Hematopoietic multipotent progenitor cell treated with erythropoietin and hydrocortisone succinate and interleukin-3 and kit ligand, for 17 days (in vitro differentiated cells): ENCODE measurements at regions not wholly inside any gene's neighbourhood (a gene's known extent, or its start where the extent isn't known, plus 50 kb on each side); places are given as distances from the start of the nearest gene placed in this dataset.
"Not testable (repeated sequence)": the region's sequence is repeated elsewhere in the genome, so short reads cannot be mapped to it uniquely, and the experiment has no call there.

ENCODE experiments used
- DNase-seq: peaks from one replicate; pipeline ENCODE4 v3.0.0-alpha.2; 2015; ENCODE audit warnings: low spot score

DNA sequence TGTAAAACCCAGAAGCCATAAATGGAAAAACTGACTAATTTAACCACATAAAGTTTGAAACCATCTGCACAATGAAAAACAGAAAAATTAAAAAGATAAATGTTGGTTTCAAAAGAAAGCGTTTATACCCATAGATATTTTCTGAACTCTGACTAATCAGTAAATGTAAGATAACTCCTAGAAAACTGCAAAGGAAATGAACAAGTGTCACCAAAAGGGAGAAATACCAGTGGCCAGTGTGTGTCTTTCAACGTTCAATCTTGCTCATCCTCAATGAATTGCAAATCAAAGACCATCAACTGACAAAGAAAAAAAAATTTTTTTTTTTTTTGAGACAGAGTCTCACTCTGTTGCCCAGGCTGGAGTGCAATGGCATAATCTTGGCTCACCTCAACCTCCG is 180.1 kb downstream of the SYK start:
- DNase-seq = no peak

DNA sequence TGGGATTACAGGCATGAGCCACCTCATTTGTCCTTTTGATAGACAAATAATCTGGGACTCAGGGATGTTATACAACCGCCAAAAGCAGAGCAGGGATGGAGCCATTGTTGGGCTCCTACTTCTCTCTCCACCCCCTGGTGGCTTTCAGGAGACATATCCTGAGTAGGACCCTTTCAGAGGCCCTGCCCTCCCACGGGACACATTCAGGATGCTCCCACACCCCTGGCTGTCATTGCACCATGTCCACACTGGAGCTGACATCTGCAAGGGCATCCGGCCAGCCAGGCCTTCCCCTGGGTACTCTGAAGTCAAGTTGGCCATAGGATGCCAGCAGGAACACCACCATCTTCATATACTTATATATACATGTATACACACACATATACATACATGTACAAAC is 181.8 kb downstream of the SYK start:
- no peak for DNase-seq

DNA sequence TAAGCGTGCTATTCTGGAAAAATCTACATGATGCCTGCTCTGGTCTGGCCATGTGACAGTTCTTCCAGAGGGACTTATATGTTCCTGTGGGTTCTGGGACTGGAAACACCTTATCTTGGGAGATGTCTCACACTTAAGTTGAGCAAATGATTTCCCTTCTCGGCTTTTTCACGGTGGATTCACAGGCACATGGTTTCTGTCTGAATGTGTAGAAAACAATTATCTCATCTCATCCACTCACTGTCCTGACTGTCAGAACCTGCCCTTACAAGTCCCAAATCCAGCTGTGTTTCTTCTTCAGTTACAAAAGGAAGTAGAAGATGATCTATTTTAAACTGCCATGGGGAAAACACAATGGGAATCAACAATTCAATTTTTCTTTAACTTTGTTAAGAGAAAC is 184.0 kb downstream of the SYK start:
- DNase-seq = no peak

DNA sequence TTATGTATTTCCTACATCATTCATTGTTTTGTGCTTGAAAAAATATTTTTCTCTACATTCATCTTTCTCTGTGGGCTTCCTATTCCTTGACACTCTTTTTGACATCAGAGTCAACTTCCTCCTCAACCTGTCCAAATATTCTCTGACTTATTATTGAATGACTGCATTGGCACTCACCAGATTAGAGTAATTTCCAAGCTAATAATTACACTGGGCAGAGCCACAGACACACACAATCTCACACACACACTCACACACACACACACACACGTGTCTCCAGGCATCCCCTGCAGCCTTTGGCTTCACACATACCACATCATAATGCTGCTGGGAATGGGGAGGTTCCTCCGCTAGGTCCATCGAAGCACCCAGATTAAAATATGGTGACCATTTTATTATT is 184.5 kb downstream of the SYK start:
- DNase-seq = no peak

DNA sequence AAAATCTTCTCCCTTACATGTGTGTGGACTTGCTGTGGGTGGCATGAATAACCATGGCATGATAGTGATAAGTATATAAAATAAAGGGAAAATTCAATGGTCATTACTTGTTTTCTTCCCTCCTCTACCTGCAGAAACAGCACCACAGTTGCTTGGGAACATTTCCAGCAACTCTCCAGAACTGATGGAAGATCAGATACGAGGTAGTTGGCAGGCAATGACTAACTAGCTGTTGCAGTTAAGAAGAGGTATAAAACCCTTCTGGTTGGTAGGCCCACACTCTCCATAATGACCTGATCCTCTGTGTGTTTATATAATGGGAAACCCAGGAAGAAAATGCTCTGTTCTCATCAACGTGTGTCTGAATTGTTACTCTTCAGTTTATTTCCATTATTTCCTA is 185.9 kb downstream of the SYK start:
- no peak for DNase-seq

DNA sequence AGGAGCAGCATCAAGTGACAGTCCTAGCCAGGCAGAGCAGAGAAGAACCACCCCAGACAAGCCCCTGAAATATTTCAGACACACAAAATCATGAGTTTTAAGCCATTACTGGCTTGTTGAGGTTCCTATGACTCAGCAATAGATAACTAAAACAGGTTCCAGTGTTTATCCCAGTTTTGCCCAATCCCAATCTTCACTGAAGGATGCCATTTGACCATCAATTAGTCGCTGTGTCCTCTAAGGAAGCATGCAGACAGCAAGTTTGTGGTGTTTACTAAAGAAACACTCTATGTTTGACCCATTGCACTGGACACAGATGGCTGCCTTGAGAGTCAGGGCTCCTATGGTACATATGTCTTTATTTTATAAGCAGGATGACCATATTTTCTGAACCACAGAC is 186.7 kb downstream of the SYK start:
- DNase-seq = no peak

DNA sequence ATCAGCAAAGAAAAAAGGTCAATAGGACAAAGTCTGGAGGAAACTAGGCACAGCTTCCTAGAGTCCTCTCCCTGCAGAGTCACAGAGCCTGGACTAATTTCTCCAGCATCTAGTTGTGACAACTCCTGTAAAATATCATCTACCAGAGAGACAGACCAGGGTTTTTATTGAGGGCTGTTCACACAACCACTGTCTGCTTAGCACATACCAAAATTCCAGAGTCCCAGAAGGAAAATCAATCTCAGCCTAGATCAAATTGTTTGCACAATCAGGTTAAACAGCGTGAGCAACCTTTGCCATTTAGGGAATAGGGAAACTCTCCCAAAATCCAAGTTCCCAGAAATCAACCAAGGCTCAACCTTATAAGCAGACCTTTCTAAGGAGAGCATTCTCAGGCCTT is 190.3 kb downstream of the SYK start:
- no peak for DNase-seq

DNA sequence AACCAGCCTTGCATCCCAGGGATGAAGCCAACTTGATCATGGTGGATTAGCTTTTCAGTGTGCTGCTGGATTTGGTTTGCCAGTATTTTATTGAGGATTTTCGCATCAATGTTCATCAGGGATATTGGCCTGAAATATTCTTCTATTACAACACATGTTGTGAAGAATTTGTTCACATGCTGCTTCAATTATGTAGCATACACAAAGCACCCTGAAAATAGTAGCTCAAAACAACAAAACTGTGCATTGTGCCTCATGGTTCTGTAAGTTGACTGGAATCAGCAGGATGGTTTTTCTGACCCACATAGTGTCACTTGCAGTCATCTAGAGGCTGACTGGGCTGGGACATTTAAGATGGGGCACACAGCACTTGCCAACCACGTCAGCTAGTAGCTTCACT is 193.9 kb downstream of the SYK start:
- DNase-seq = no peak

DNA sequence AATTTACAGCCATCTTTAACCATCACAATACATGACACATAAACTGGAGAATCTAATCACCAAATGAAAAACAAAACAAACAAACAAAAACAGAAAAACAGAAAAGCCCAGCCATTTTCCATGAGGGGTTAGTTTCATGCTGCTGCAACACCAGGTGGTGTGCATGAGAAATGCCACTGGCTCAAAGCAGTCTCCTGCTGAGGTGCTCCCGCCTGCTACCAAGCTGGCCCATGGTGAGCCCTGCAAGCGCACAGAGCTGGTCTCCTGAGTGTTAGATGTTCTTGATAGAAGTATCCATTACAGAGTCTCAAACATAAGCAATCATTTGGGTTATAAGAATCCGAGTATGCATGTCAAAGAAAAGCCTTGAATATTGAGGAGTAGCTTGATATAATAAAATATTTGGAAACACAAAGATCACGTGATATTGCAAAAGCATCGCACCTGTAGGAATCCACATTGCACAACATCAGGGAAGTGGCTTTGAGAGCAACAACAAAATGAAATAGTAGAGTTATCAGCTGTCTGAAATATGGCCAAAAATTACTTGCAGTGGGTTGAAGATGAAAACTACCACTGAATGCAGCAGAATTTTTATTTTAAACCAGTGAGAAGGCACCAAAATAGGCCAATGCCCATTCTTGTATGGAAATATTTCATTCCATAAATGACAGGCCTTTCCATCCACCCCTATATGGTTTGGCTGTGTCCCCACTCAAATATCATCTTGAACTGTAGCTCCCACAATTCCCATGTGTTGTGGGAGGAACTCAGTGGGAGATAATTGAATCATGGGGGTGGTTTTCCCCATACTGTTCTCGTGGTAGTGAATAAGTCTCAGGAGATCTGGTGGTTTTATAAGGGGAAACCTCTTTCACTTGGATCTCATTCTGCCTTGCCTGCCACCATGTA is 194.8 kb downstream of the SYK start:
- DNase-seq = no peak

DNA sequence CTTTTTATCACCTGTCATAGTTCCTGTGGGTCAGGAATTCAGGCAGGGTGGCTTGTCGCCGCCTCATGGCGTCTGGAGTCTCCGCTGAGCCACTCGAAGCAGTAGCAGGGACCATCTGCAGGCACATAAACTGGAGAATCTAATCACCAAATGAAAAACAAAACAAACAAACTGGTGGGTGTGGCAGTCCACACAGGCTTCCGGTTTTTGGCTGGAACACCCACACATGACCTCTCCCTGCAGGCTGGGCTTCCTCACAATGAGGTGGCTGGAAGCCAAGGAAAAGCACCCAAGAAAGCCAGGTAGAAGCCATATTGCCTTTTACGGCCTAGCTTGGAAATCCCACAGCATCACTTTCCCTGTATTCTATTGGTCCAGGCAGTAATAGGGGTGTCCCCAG is 197.0 kb downstream of the SYK start:
- no peak for DNase-seq

DNA sequence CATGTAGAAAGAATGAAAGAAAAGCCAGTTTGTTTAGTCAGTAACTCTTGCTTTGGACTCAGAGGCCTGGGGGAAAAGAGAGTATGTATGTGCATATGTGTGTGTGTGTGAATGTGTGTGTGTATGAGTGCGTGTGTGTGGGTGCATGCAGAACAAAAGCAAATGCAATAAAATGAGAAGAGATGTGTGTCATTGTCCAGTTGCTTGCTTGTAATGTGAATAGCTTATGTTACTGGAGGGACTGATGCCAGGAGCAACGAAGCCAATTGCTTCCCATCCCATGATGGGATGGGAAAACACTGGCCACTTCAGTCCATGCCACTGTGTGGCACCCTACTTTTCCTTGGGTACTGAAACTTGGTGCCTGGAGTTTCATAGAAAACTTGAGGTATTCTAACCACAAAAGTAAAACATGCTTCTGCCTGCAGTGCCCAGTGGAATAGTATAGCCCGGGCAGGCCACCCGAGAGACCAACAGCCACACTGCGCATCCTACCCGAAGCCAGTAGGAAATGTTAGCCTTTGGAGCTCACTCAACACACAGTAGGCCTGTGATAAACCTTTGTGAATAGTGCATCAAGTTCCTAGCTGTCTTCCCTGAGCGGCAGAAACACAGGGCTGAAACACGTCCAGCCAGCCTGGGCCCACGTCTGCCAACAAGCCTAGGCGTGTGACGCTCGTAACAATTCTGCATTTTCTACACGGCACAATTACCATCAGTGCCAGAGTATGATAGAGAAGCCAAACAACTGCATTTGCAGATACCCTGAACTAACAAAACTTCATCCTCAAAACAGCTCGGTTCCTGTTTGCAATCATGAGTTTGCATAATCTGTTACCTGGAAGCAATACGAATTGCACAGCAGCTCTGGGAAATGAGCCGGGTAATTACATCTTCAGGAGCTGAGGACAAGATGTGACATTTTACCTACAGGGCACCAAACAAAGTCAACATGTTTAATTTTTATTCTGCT is 198.1 kb downstream of the SYK start:
- no peak for DNase-seq

DNA sequence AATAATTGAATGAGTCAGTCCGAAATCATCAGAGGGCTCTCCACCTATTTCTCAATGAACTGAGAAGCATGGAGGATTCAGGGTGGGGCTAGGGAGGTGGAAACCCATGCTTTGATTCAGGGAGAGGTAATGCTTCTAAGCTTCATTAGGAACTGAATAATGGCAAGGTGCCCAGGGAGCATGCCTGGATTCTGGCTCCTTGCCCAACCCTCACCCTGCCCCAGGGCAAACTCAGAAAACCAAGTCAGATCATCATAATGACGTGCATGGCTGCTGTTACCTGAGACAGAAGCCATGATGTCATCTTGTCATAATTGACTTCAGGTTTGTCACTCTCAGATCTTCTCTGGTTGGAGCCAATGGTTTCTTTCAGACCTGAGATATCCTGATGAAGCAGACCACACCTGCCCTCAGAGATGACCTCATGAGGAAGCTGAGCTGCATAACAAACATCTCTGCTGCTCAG is 199.6 kb downstream of the SYK start:
- no peak for DNase-seq

DNA sequence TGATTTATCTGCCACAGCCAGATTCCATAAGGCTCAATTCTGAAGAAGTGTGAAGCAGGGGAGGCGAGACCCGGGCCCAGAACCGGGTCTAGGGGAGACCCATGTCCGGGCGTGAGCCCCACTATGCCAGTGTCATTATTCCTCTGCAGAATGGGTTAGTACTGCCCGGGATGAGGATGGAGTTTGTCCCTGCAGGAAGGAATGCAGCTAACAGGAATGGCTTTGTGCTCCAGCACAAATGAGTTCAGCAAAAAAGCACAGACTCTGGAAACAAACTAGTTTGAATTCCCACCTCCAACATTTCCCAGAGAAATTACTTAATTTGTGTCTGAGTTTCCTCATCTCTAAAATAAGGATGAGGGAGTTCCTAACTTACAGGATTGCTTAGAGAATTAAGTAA is 202.9 kb downstream of the SYK start:
- no peak for DNase-seq

DNA sequence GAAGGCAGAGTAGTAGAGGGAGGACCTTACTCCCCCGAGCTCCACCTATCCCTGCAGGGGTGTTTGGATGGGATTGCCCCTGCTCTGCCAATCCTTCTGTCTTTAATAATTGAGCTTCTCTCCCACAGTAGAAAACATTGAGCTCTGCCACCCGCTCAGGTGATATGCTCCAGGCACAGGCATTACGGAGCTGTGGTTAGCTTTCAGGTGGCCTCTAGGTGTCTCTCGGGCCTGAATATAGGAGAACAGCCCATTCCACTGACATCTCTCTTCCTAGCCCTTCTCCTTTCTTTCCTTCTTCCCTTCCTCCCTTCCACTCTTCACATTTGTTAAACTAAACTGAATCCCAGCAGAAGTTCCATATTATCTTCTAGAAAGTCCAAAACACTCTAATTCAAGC is 203.4 kb downstream of the SYK start:
- no peak for DNase-seq

DNA sequence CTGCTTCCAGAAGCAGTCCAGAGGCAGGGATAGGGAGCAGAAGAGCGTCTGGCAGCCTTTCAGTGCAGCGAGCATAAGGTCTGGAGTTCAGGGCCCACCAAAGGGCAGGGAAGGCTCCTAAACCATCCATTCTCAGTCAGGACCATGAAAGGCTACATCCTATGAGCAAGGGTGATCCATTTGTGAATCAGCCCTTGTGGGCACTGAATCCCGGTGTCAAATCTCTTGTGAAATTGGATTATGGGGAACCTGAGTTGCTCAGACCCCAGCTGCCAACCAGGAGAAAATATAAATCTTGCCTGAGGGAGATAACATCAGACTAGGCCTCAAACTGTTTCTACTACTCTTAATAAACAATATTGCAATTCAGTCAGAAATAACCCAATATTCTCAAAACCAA is 204.4 kb downstream of the SYK start:
- DNase-seq = no peak

DNA sequence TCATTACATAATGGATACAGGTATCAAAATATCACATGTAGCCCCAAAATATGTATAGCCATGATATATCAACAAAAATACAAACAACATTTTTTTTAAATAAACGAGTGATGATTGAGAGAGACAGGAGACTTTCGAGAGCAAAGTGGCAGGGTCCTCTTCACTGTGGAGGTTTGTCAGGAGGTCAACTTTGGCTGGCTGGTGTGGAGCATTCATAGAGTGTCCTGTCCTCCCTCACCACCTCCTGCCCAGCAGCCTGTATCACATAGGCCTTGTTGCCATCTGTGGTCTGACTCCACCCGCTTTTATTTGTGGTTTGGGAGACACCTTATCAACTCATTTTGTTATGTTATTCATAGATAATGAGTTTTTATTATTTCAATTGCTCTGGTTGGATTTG is 206.9 kb downstream of the SYK start:
- DNase-seq = no peak

DNA sequence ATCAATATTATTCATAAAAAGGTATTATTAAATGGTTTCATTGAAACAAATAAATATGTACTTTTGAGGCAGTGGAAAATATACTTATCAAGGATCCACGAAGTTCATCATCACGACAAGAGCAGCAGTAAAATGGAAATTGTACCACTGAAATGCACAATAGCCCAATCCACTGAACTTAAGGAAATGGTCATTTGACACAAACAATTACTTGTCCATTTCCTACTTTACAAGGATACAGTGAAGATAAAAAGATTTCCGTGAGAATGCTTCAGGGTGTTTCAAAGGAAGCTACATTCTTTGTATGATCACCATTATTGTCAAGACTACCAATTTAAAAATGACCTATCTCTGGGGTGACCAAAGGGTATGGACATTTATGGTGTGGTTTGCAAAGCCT is 210.3 kb downstream of the SYK start:
- no peak for DNase-seq

DNA sequence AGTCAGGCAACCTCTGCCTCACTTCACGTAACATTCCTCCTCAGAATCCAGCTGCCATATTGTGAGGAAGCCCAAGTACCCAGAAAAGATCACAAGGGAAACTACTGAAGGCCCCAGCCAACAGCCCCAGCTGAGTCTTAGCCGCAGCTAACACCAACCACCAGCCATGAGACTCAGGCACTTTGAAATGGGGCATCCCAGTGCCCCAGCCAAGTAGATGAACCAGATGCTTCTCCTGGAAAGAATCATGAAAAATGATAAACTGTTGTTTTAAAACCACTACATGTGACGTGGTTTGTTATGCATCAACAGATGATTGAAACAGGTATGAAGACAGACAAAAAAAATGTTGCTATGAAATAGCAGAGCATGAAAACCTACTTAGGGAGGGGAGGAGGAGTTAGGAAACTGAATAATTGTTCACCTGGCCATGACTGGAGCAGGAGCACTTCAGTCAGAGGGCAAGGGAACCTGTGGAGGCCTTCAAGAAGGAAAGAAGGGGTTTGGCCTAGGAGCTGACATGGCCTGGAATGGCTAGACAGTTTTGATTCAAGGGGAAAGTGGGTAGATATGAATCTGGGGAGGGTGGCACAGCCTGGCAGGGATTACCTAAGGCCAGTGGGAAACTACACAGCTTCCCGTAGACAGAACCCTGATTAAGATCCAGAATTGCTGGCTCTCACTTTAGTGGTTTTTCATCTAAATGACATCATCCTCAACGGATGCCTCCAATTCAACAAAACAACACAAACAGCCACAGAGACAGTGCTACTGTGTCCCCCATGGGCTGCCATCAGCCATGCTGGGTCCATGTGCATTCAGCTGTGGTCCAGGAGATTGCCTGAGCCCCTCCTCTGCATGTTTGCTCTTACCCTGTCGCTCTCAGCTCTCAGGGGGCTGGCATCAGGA is 211.6 kb downstream of the SYK start:
- no peak for DNase-seq

DNA sequence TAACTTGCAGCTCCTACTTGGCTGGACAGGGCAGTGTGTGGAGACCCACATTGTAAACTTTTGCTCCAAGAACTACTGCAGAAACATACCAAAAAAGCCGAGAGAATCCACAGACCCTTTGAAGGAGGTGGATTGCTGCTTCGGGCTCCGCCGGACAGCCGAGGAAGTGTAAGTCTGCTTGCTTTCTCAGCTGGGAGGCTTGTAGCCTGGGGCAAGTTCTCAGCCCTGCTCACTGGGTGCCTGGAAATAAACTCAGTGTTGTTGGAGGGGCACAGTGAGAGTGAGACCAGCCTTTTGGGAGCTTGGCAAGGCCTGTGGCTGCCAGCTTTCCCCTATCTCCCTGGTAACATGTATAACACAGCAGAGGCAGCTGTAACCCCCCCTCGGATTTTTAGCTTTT is 215.6 kb downstream of the SYK start:
- DNase-seq = no peak

DNA sequence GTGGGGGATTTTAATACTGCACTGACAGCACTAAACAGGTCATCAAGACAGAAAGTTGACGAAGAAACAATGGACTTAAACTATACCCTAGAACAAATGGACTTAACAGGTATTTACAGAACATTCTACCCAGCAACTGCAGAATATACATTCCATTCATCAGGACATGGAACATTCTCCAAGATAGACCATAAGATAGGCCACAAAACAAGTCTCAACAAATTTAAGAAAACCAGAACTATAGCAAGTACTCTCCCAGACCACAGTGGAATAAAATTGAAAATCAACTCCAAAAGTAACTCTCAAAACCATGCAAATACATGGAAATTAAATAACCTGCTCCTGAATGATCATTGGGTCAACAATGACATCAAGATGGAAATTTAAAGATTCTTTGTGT is 218.3 kb downstream of the SYK start:
- DNase-seq = not testable (repeated sequence)

DNA sequence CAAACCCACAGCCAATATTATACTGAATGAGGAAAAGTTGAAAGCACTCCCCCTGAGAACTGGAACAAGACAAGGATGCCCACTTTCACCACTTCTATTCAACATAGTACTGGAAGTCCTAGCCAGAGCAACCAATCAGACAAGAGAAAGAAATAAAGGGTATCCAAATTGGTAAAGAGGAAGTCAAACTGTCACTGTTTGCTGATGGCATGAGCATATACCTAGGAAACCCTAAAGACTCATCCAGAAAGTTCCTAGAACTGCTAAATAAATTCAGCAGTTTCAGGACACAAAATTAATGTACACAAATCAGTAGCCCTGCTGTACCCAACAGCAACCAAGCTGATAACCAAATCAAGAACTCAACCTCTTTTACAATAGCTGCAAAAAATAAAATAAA is 220.0 kb downstream of the SYK start:
- DNase-seq = not testable (repeated sequence)

DNA sequence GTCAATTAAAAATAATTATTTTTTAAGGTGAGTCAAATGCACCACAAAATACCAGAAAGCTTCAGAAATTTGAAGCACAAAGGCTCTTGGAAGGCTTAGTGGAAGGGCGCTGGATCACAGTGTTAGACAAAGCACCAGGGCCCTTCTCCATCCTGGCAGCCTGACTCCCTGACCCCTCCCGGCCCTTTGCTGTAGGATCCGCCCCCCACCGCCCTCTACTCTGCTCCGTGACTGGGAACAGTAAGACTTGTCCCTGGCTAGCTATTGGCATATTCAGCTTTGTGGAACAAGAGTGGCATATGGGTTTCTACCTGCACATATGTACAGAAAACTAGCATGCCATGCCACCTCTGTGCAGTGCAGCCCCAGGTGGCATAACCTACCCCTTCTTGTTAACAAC is 222.1 kb downstream of the SYK start:
- no peak for DNase-seq
